Breast epithelium (tissue), 3 donors: ENCODE measurements at regions not wholly inside any gene's neighbourhood (a gene's known extent, or its start where the extent isn't known, plus 50 kb on each side); places are given as distances from the start of the nearest gene placed in this dataset.

Experiments
- CTCF ChIP-seq, 3 donors: fragments of 450-650 bp; IDR thresholded peaks; one replicate each; pipeline ENCODE4 v1.5.1; 2016 to 2017; ENCODE audit warnings: antibody characterized with exemption in 3 of 3, mild to moderate bottlenecking in 3 of 3, moderate library complexity in 3 of 3
- POLR2A ChIP-seq: fragments of 450-650 bp; IDR thresholded peaks from one replicate; pipeline ENCODE4 v1.6.1; 2016; ENCODE audit warnings: antibody characterized with exemption, mild to moderate bottlenecking, moderate library complexity
- POLR2AphosphoS5 ChIP-seq, 3 donors: sonication (generic); formaldehyde crosslinking; IDR thresholded peaks; one replicate each; pipeline ENCODE4 v1.6.1; 2017; ENCODE audit warnings: antibody characterized with exemption in 3 of 3

GRCh38 chr16:49052846-49053245 is 228.8 kb downstream of the CBLN1 start:
- no peak for TF ChIP-seq POLR2A
- TF ChIP-seq CTCF (IDR thresholded peaks at IDR 0.05): no peak
- TF ChIP-seq POLR2AphosphoS5 (IDR thresholded peaks at IDR 0.05): no peak
